DOHH2 (cell line): ENCODE measurements at regions not wholly inside any gene's neighbourhood (a gene's known extent, or its start where the extent isn't known, plus 50 kb on each side); places are given as distances from the start of the nearest gene placed in this dataset.

ENCODE experiments used
- CTCF ChIP-seq: fragments of 200-600 bp; sonication (generic); IDR thresholded peaks from one replicate; pipeline ENCODE4 v1.5.1; 2014; ENCODE audit warnings: antibody characterized with exemption, mild to moderate bottlenecking, low read depth, low read length; ENCODE audit not compliant: poor library complexity, severe bottlenecking
- EZH2phosphoT487 ChIP-seq: fragments of 200-600 bp; sonication (generic); IDR thresholded peaks from 2 replicates; pipeline ENCODE4 v1.6.1; 2017; ENCODE audit warnings: borderline replicate concordance, mild to moderate bottlenecking, antibody characterized with exemption, low read length, moderate library complexity, mixed read lengths

- TF ChIP-seq CTCF: no peak
- no peak for TF ChIP-seq EZH2phosphoT487
These were observed 444.6 kb downstream of the KIF16B start for GRCh38 chr20:16128538-16129106.
